T47D (cell line): ENCODE measurements at regions not wholly inside any gene's neighbourhood (a gene's known extent, or its start where the extent isn't known, plus 50 kb on each side); places are given as distances from the start of the nearest gene placed in this dataset.

Source experiments
- DNase-seq, 2 experiments: peaks; one replicate each; pipeline versions ENCODE4 v3.0.0 to v3.0.0-alpha.2; 2011 to 2012; ENCODE audit warnings: low read depth in 1 of 2, low spot score in 1 of 2
- JUND ChIP-seq: IDR thresholded peaks from 2 replicates; pipeline ENCODE4 v1.6.1; 2012; ENCODE audit warnings: low read depth
- in situ Hi-C: cut with HindIII; loops from 2 replicates; pipeline ENCODE4 v1.10.0; 2016; ENCODE audit warnings: low sequenced_read_pairs, low pct_unique_long_range_greater_than_20kb

GRCh38 chr14:104506461-104507253, 72.9 kb upstream of the C14orf180 start:
- in situ Hi-C loops, result no loop called here
- DNase-seq, result no peak
- TF ChIP-seq JUND, result no peak

- DNase-seq, result no peak
- no peak for TF ChIP-seq JUND
- in situ Hi-C loops, result no loop called here
These were observed 72.1 kb upstream of the C14orf180 start for GRCh38 chr14:104507443-104507842.

DNA sequence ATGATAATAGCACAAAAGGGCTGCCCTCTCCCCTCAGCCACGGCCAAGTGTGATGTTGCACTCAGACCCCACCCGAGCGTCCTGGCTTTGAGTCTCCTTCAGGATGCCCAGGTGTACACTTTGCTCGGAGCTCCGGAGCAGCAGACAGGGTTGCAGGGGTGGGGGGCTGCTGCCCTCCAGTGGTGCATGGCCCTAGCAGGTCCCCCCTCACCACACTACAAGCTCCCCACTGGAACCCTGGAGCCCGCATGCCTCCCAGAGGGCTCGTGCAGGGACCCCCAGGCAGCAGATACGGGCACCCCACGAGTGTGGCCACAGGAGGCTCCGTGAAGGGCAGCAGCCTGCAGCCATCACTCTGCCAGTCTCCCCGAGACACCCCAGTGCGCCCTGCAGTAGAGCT, 69.9 kb upstream of the C14orf180 start:
- TF ChIP-seq JUND, result no peak
- in situ Hi-C loops, result no loop called here

DNA sequence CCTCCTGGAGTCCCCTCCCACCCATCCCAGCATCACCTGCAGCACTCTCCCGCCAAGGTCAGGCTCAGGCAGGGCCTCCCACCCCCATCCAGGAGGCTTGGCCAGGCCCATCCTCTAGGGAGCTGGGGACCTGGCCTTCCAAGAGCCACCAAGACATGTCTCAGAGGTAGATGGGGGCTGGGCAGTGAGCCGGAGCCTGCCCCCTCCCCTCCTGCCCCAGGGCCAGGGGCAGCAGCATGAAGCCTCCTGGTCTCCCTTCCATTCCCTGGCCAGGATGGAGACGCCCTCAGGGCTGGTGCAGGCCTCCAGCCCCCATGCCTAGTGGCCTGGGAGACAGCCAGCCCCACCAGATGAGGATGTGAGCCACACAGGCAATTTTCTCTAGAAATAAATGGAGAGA, 69.3 kb upstream of the C14orf180 start:
- TF ChIP-seq JUND, result no peak
- in situ Hi-C loops, result no loop called here
- no peak for DNase-seq

More for the DNA sequence above, 69.9 kb upstream of the C14orf180 start:
- DNase-seq, result no peak

- DNase-seq, result no peak
- TF ChIP-seq JUND, result no peak
- in situ Hi-C loops, result no loop called here
These were observed 68.6 kb upstream of the C14orf180 start for GRCh38 chr14:104510794-104511611.

- no peak for DNase-seq
- TF ChIP-seq JUND, result no peak
- in situ Hi-C loops, result no loop called here
These were observed 67.5 kb upstream of the C14orf180 start for GRCh38 chr14:104512061-104512460.

DNA sequence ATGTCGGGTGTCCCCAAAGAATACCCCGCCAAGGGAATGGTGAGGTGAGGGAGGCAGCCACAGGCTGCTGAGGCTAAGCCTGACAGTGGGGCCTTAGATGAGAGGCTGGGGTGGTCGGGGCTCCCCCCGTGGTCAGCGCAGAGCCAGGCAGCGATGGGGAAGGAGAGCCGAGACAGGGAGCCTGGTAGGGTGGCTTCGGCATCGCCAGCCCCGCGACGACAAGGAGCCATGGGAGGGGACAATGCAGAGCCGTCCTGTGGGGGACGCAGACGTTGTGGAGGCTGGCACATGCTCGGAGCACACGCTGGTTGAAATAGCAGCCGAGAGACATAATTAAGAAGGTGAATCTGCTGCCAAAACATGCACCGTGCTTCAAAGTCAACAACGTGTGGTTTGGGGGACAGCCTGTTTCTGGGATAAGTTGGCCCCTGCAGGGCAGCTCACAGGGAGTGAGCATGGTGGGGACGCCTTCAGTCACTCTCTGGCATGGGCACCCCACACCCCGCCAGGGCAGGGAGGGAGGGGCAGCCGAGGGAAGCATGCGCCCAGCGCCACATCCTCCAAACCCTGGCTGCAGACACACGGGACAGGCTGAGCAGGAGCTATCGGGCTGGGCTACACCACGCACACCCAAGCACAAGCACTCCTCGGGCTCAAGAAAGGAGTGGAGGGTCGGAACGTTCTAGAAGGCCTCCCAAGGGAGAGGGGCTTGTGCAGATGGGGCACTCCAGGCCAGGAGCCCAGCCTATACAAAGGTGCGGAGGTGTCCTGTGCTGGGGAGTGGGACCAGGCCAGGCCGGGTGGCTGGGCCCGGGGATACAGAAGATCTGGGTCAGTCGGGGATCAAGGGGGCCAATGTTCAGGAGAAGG, 66.6 kb upstream of the C14orf180 start:
- in situ Hi-C loops, result no loop called here
- no peak for DNase-seq
- no peak for TF ChIP-seq JUND

DNA sequence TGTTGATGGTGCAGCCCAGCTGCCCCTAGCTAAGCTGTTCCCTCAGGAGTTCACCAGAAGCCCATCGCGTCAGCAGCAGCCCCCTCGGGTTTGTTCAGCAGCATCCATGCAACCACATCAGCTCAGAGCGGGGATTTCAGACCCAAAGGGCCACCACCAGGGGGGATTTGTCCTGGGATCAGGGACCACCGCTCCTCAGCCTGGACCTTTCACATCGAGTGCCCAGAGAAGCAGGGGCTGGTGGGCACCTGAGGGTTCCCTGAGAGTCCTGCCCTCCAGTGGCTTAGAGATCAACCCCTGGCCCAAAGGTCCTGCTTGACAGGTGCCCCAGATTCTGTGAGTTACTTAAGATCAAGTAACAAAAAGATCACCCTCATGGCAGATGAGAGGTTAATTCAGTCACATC, 65.9 kb upstream of the C14orf180 start:
- DNase-seq, result no peak
- TF ChIP-seq JUND, result no peak
- in situ Hi-C loops, result no loop called here

GRCh38 chr14:104514156-104514848, 65.3 kb upstream of the C14orf180 start:
- no peak for TF ChIP-seq JUND
- DNase-seq, result no peak
- in situ Hi-C loops, result no loop called here

DNA sequence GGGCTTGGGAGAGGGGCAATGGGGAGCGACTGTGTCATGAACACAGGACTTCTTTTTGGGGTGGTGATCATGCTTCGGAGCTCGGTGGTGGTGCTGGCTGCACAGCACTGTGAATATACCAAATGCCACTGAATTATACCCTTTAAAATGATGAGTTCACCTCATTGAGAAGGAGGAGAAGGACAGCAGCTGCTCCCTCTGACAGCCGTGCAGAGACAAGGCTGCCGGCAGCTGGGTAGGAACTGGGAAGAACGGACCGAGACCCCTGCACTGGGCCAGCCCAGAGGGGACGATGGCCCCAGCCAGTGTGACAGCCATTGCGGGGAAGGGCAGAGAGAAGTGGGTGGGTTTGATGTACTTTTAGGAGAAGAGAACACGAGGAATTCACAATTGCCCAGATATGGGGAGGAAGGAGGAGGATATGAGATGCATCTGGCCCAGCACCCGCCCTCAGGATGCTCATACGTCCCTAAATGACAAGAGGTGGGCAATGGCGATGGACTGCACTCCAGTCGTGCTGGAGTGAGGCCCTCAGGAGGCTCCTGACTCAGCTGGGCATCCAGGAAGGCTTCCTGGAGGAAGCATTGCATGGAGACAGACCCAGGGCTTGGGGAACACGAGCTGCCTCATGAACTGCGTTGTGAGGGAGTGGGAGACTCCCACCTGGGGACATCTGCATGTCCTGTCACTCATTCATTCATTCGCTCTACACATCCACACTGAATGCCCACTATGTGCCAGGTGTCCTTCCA, 64.3 kb upstream of the C14orf180 start:
- in situ Hi-C loops, result no loop called here
- no peak for TF ChIP-seq JUND
- no peak for DNase-seq
